Kidney capillary endothelial cell (primary cell): ENCODE measurements at regions not wholly inside any gene's neighbourhood (a gene's known extent, or its start where the extent isn't known, plus 50 kb on each side); places are given as distances from the start of the nearest gene placed in this dataset.

Experiments used
- DNase-seq: peaks from one replicate; pipeline ENCODE4 v3.0.0-alpha.2; 2018; ENCODE audit warnings: low spot score

DNA sequence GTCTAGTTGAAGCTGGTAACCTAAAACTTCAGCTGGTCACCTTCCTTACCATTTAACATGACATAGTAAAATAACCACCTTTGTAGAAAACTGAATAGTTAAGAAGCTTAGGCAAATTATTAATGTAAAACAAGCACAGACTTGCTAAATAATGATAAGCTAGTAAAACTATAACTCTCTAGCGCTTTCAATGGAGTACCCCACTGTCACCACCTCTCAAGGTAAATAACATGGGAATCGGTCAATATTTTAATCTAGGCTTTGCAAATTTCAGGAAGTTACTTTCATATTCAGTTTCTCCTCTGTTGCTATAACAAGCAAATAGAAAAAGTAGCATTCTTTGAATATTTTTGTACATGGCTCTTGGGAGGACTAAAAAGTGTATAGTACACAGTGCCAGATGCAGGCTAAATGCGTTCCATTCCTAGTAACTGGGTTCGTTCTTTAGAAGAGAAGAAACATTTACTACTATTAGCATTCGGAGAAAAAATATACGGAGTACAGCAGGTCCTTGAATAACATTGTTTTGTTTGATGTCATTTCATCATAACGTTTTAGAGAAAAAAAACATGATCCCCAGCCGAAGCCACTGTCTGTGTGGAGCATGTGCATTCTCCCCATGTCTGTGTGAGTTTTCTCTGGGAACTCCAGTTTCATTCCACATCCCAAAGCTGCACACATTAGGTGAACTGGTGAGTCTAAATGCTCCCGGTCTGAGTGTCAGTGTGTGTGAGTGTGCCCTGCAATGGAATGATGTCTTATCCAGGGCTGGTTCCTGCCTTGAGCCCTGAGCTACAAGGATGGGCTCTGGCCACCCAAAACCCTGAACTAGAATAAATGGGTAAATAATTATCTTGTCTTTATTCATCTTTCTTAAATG, 52.5 kb downstream of the EPRS1 start:
- DNase-seq = no peak

DNA sequence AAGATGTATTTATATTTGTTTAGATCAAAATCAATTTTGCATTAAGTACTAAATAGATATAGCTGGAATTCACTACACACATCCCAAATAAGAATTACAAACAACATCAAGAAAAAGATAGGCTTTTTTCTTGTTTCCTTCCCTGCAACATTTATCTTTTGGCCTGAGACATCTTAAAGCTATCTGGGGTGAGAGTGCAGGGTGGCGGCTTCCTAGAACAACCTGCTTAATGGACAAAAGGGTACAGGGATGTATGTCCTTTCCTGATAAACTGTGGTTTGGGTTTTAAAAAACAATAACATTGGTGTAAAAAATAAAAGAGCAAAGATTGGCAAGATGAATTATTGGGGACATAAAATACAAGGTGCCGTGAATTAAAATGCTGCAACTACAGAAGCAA, 54.4 kb downstream of the EPRS1 start:
- no peak for DNase-seq

DNA sequence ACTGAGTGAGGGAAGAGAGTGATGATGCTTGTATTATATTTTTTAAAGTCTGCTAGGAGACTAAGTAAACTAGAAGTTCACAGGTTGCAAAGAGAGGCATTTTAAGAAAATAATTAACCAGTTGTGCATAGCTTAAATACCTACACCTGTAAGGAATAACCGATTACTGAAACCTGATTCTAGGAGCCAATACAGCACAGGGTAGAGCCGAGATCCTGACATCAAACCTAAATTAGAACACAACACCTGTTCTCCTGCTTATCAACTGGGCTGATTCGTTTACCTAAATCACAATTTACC, 54.8 kb downstream of the EPRS1 start:
- DNase-seq = no peak

- peak; percentile 13 for DNase-seq
Observed at GRCh38 chr1:219990782-219991510, 55.4 kb downstream of the EPRS1 start.

- DNase-seq = no peak
Observed at GRCh38 chr1:219989766-219990165, 56.5 kb downstream of the EPRS1 start.

GRCh38 chr1:219988818-219989217, 57.5 kb downstream of the EPRS1 start:
- DNase-seq = no peak

GRCh38 chr1:219988387-219988786, 57.9 kb downstream of the EPRS1 start:
- DNase-seq = no peak

DNA sequence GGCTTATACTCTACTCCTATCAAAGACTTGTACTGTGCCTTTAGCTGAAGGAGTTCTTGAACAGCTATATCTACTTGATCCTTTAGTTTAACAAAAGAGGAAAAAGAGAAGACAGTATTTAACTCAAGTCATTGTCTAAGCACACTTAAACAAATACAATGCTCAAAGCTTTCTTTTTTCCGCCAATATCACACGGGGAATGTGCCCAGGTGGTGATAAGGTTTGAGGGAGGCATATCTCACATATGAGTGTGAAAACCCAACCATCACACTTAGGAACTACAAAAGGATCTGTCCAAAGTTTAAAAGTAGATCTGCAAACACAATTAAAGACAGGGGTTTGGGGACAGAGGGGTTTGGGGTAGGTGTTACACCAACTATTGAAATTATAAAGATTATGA, 59.0 kb upstream of the SLC30A10 start:
- DNase-seq = no peak

GRCh38 chr1:219985169-219985568, 56.8 kb upstream of the SLC30A10 start:
- DNase-seq = no peak
